Neural progenitor cell (in vitro differentiated cells): ENCODE measurements at regions not wholly inside any gene's neighbourhood (a gene's known extent, or its start where the extent isn't known, plus 50 kb on each side); places are given as distances from the start of the nearest gene placed in this dataset.

Source experiments
- EZH2phosphoT487 ChIP-seq: fragments of 200-600 bp; sonication (generic); IDR thresholded peaks from 2 replicates; pipeline ENCODE4 v1.6.1; 2017; ENCODE audit warnings: antibody characterized with exemption
- TF ChIP-seq, protein P1 (sequence below): fragments of 200-600 bp; sonication (generic); IDR thresholded peaks from 2 replicates; pipeline ENCODE4 v1.5.1; 2017; ENCODE audit warnings: antibody characterized with exemption, mild to moderate bottlenecking

DNA sequence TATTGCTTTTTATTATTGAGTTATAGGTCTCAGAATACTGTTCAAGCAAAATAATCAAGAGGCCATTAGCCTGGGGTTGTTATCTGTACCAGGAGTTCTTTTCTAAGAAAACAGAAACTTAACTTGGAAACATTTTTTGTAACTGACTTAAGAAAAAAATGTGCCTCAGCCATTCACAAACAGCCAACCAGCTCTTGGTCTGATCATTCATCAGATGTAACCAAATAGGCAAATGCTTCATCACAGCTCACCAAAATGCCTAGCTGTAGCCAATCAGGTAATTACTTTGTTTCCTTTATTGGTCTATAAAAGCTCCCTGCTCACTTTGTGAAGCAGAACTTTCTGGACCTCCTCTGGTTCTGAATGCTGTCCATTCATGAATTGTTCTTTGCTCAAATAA is 387.7 kb downstream of the FAT4 start:
- TF ChIP-seq, protein P1, sequence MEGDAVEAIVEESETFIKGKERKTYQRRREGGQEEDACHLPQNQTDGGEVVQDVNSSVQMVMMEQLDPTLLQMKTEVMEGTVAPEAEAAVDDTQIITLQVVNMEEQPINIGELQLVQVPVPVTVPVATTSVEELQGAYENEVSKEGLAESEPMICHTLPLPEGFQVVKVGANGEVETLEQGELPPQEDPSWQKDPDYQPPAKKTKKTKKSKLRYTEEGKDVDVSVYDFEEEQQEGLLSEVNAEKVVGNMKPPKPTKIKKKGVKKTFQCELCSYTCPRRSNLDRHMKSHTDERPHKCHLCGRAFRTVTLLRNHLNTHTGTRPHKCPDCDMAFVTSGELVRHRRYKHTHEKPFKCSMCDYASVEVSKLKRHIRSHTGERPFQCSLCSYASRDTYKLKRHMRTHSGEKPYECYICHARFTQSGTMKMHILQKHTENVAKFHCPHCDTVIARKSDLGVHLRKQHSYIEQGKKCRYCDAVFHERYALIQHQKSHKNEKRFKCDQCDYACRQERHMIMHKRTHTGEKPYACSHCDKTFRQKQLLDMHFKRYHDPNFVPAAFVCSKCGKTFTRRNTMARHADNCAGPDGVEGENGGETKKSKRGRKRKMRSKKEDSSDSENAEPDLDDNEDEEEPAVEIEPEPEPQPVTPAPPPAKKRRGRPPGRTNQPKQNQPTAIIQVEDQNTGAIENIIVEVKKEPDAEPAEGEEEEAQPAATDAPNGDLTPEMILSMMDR, result no peak
- TF ChIP-seq EZH2phosphoT487, result no peak
